ENCODE measurements at regions not wholly inside any gene's neighbourhood (a gene's known extent, or its start where the extent isn't known, plus 50 kb on each side); places are given as distances from the start of the nearest gene placed in this dataset.

- TF ChIP-seq CTCF (optimal IDR thresholded peaks at IDR 0.05 in 1 of 3, IDR thresholded peaks at IDR 0.05 in 1 of 3, conservative IDR thresholded peaks at IDR 0.05 in 1 of 3; ENCODE audit: extremely low read depth in 1 of 3, insufficient read depth in 2 of 3, low read length in 3 of 3) (no peak), EZH2 (IDR thresholded peaks at IDR 0.05; ENCODE audit: low read length) (no peak)
- FAIRE-seq = no peak
- peaks cover 18% of the 10 kb centered on the region for H3K4me1 ChIP-seq (ENCODE audit: control insufficient read depth, extremely low read depth, insufficient read depth, low read length)
- DNase-seq (ENCODE audit: low read depth, low spot score) = no peak
- no peak overlapping the region for H3K9ac ChIP-seq (ENCODE audit: control insufficient read depth, extremely low read depth, insufficient read depth, low read length)
- dilution Hi-C loops (cut with MboI; ENCODE audit: extremely low pct_ligation_motif_present, low sequenced_read_pairs) = no loop called here
- H3K4me3 ChIP-seq (ENCODE audit: control insufficient read depth in 2 of 3, extremely low read depth in 1 of 3, insufficient read depth in 2 of 3, low read depth in 1 of 3, low read length in 3 of 3) = no peak overlapping the region
- no peaks in the 10 kb centered on the region for H3K9me1 ChIP-seq (ENCODE audit: control insufficient read depth, extremely low read depth, insufficient read depth, low read length)
- H3K79me2 ChIP-seq (ENCODE audit: control insufficient read depth, insufficient read depth, low read length) = no peaks in the 10 kb centered on the region
- H3K9me3 ChIP-seq (ENCODE audit: control insufficient read depth, low read depth, low read length) = no peaks in the 10 kb centered on the region
- no peaks in the 10 kb centered on the region for H3K27me3 ChIP-seq (ENCODE audit: control insufficient read depth, extremely low read depth, insufficient read depth, low read length)
- H3K27ac ChIP-seq (ENCODE audit: control insufficient read depth, insufficient read depth, low read length) = no peak overlapping the region
- no peaks in the 10 kb centered on the region for H3K36me3 ChIP-seq (ENCODE audit: control insufficient read depth in 2 of 2, extremely low read depth in 1 of 2, insufficient read depth in 2 of 2, low read length in 2 of 2)
- H3K4me2 ChIP-seq (ENCODE audit: control insufficient read depth, extremely low read depth, insufficient read depth, low read depth, low read length) = no peak overlapping the region
- no peak overlapping the region for H2AFZ ChIP-seq (ENCODE audit: control insufficient read depth, low read length)
- H4K20me1 ChIP-seq (ENCODE audit: control insufficient read depth, extremely low read depth, insufficient read depth, low read length) = no peaks in the 10 kb centered on the region
Measured at GRCh38 chr3:43854916-43855315, 164.2 kb downstream of the ABHD5 start.

DNA sequence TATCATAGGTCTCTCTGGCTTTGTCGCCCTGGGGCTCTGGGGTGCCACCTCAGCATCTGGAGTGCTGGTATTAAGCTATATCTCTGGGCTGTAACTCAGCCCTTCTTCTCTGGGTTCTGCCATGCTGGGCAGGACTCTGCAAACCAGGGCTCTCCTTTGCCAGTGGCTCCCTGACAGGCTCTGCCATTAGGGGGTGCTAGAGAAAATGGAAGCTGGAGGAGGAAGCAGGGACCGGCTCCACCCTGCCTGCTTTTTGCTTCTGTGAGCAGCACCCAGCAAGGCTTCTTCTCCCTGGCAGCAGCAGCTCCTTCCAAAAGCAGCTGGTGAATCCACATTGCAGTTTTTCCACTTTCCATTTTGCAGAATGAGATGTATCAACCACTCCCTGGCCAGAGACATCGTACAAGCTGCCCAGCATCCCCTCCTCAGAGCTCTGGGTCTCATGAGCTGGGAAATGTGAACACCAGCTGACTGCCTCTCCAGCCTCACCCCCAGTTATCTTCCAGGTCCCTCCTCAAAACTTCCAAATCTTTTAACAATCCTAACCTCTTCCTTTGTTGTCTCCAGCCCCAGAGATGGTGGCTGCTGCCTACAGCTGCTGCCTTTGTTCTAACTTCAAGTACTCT is 165.0 kb downstream of the ABHD5 start:
- no peaks in the 10 kb centered on the region for H3K79me2 ChIP-seq (ENCODE audit: control insufficient read depth, insufficient read depth, low read length)
- H3K27me3 ChIP-seq (ENCODE audit: control insufficient read depth, extremely low read depth, insufficient read depth, low read length) = no peaks in the 10 kb centered on the region
- no peak overlapping the region for H3K4me3 ChIP-seq (ENCODE audit: control insufficient read depth in 2 of 3, extremely low read depth in 1 of 3, insufficient read depth in 2 of 3, low read depth in 1 of 3, low read length in 3 of 3)
- DNase-seq (ENCODE audit: low read depth, low spot score) = no peak
- H2AFZ ChIP-seq (ENCODE audit: control insufficient read depth, low read length) = peak overlapping the region; percentile 54
- H3K9ac ChIP-seq (ENCODE audit: control insufficient read depth, extremely low read depth, insufficient read depth, low read length) = no peak overlapping the region
- TF ChIP-seq EZH2 (IDR thresholded peaks at IDR 0.05; ENCODE audit: low read length) (no peak), CTCF (optimal IDR thresholded peaks at IDR 0.05 in 1 of 3, IDR thresholded peaks at IDR 0.05 in 1 of 3, conservative IDR thresholded peaks at IDR 0.05 in 1 of 3; ENCODE audit: extremely low read depth in 1 of 3, insufficient read depth in 2 of 3, low read length in 3 of 3) (peak; percentile 79 to 84 (median 82))
- FAIRE-seq = peak; percentile 81
- dilution Hi-C loops (cut with MboI; ENCODE audit: extremely low pct_ligation_motif_present, low sequenced_read_pairs) = no loop called here
- H3K9me1 ChIP-seq (ENCODE audit: control insufficient read depth, extremely low read depth, insufficient read depth, low read length) = no peaks in the 10 kb centered on the region
- H3K36me3 ChIP-seq (ENCODE audit: control insufficient read depth in 2 of 2, extremely low read depth in 1 of 2, insufficient read depth in 2 of 2, low read length in 2 of 2) = no peaks in the 10 kb centered on the region
- H3K27ac ChIP-seq (ENCODE audit: control insufficient read depth, insufficient read depth, low read length) = no peak overlapping the region
- H3K4me2 ChIP-seq (ENCODE audit: control insufficient read depth, extremely low read depth, insufficient read depth, low read depth, low read length) = no peak overlapping the region
- H3K4me1 ChIP-seq (ENCODE audit: control insufficient read depth, extremely low read depth, insufficient read depth, low read length) = peaks cover 18% of the 10 kb centered on the region
- H4K20me1 ChIP-seq (ENCODE audit: control insufficient read depth, extremely low read depth, insufficient read depth, low read length) = no peaks in the 10 kb centered on the region
- H3K9me3 ChIP-seq (ENCODE audit: control insufficient read depth, low read depth, low read length) = no peaks in the 10 kb centered on the region

All from keratinocyte (primary cell).